OCI-LY1 (cell line): ENCODE measurements at regions not wholly inside any gene's neighbourhood (a gene's known extent, or its start where the extent isn't known, plus 50 kb on each side); places are given as distances from the start of the nearest gene placed in this dataset.

ENCODE experiments used
- EZH2 ChIP-seq: fragments of 200-600 bp; sonication (generic), shearing (Covaris generic); IDR thresholded peaks from 2 replicates; pipeline ENCODE4 v1.8.0; 2017; ENCODE audit warnings: borderline replicate concordance, mixed run types, mild to moderate bottlenecking, antibody characterized with exemption, low read length, moderate library complexity, mixed read lengths
- TF ChIP-seq, protein P1 (sequence below): fragments of 200-600 bp; sonication (generic), shearing (Covaris generic); IDR thresholded peaks from 2 replicates; pipeline ENCODE4 v1.5.1; 2017; ENCODE audit warnings: mild to moderate bottlenecking, antibody characterized with exemption, low read length, moderate library complexity, mixed read lengths

DNA sequence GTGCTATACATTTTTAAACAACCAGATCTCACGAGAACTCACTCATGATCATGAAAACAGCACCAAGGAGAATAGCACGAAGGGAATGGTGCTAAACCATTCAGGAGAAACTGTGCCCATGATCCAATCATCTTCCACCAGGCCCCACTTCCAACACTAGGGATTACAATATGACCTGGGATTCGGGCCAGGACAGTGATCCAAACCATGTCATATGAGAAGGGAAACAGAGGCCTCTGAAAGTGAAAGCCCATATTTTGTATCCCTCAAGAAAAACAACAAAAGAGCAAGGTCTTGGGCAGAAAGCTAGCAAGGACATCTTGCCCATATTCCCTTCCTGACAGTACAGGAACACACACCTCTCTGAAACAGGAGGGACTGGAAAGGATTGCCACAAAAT lies 163.9 kb upstream of the VASH1 start:
- TF ChIP-seq EZH2, result no peak
- TF ChIP-seq, protein P1, sequence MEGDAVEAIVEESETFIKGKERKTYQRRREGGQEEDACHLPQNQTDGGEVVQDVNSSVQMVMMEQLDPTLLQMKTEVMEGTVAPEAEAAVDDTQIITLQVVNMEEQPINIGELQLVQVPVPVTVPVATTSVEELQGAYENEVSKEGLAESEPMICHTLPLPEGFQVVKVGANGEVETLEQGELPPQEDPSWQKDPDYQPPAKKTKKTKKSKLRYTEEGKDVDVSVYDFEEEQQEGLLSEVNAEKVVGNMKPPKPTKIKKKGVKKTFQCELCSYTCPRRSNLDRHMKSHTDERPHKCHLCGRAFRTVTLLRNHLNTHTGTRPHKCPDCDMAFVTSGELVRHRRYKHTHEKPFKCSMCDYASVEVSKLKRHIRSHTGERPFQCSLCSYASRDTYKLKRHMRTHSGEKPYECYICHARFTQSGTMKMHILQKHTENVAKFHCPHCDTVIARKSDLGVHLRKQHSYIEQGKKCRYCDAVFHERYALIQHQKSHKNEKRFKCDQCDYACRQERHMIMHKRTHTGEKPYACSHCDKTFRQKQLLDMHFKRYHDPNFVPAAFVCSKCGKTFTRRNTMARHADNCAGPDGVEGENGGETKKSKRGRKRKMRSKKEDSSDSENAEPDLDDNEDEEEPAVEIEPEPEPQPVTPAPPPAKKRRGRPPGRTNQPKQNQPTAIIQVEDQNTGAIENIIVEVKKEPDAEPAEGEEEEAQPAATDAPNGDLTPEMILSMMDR, result no peak
